ENCODE measurements at regions not wholly inside any gene's neighbourhood (a gene's known extent, or its start where the extent isn't known, plus 50 kb on each side); places are given as distances from the start of the nearest gene placed in this dataset.

DNA sequence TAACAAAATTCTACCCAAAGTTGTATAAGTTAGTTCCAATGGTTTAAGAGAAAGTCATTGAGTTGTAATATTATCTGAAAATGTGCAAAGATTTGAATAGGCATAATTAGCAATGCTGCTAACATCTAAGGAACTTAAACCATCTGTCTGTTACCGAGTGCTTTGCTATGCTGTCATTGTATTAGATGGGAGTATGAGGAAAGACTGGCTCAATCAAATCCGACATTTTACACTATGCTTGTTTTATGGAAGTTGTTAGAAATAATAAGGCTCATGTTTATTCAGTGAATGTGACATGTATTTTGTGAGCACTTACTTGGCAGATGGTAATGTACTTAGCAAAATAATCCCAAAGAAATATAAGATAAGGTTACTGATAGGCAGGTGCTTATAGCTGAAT is 1715.1 kb downstream of the PCDH7 start:
- TF ChIP-seq, protein P1, sequence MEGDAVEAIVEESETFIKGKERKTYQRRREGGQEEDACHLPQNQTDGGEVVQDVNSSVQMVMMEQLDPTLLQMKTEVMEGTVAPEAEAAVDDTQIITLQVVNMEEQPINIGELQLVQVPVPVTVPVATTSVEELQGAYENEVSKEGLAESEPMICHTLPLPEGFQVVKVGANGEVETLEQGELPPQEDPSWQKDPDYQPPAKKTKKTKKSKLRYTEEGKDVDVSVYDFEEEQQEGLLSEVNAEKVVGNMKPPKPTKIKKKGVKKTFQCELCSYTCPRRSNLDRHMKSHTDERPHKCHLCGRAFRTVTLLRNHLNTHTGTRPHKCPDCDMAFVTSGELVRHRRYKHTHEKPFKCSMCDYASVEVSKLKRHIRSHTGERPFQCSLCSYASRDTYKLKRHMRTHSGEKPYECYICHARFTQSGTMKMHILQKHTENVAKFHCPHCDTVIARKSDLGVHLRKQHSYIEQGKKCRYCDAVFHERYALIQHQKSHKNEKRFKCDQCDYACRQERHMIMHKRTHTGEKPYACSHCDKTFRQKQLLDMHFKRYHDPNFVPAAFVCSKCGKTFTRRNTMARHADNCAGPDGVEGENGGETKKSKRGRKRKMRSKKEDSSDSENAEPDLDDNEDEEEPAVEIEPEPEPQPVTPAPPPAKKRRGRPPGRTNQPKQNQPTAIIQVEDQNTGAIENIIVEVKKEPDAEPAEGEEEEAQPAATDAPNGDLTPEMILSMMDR (IDR thresholded peaks at IDR 0.05), result no peak
- TF ChIP-seq EZH2 (IDR thresholded peaks at IDR 0.05) (no peak), EZH2phosphoT487 (IDR thresholded peaks at IDR 0.05) (no peak)

Data from neural progenitor cell (in vitro differentiated cells).